ENCODE measurements at regions not wholly inside any gene's neighbourhood (a gene's known extent, or its start where the extent isn't known, plus 50 kb on each side); places are given as distances from the start of the nearest gene placed in this dataset.

DNA sequence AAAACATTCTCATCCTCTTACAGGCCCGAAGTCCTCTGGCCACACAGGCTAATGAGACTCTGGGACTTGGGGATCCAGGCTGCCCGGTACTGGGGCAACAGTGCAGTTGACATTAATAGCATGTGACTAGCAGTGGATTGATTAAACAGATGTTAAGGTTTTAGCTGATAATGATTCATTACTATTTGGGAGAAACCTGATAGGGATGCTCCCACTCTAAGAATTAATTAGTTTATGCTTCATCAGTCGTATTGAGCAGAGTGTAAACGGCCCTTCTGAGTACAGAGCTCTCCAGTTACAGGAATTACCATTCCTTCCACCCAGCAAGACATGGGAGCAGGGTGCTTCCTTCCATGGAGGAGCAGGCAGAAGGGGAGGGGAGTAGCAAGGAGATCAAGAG lies 82.7 kb downstream of the RPS24 start:
- TF ChIP-seq, protein P1, sequence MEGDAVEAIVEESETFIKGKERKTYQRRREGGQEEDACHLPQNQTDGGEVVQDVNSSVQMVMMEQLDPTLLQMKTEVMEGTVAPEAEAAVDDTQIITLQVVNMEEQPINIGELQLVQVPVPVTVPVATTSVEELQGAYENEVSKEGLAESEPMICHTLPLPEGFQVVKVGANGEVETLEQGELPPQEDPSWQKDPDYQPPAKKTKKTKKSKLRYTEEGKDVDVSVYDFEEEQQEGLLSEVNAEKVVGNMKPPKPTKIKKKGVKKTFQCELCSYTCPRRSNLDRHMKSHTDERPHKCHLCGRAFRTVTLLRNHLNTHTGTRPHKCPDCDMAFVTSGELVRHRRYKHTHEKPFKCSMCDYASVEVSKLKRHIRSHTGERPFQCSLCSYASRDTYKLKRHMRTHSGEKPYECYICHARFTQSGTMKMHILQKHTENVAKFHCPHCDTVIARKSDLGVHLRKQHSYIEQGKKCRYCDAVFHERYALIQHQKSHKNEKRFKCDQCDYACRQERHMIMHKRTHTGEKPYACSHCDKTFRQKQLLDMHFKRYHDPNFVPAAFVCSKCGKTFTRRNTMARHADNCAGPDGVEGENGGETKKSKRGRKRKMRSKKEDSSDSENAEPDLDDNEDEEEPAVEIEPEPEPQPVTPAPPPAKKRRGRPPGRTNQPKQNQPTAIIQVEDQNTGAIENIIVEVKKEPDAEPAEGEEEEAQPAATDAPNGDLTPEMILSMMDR (conservative IDR thresholded peaks at IDR 0.05 in 1 of 2, IDR thresholded peaks at IDR 0.05 in 1 of 2; ENCODE audit: low read depth in 1 of 2, low read length in 2 of 2), result no peak
- no peak for TF ChIP-seq EZH2 (IDR thresholded peaks at IDR 0.05; ENCODE audit: low read length, missing control alignments)
